C4-2B (cell line): ENCODE measurements at regions not wholly inside any gene's neighbourhood (a gene's known extent, or its start where the extent isn't known, plus 50 kb on each side); places are given as distances from the start of the nearest gene placed in this dataset.
"Not testable (repeated sequence)": the region's sequence is repeated elsewhere in the genome, so short reads cannot be mapped to it uniquely, and the experiment has no call there.

ENCODE experiments used
- H3K27ac ChIP-seq: fragments of 450-650 bp; 2 replicates; pipeline ENCODE4 v1.5.1; 2017
- CTCF ChIP-seq: fragments of 450-650 bp; conservative IDR thresholded peaks from 2 replicates; pipeline ENCODE4 v1.5.1; 2017; ENCODE audit warnings: mild to moderate bottlenecking
- ZFX ChIP-seq: fragments of 450-650 bp; IDR thresholded peaks from 2 replicates; pipeline ENCODE4 v1.6.1; 2017

GRCh38 chr12:47481041-47481440 is 224.8 kb downstream of the RPAP3 start:
- TF ChIP-seq CTCF (no peak), ZFX (no peak)
- no peak overlapping the region for H3K27ac ChIP-seq

DNA sequence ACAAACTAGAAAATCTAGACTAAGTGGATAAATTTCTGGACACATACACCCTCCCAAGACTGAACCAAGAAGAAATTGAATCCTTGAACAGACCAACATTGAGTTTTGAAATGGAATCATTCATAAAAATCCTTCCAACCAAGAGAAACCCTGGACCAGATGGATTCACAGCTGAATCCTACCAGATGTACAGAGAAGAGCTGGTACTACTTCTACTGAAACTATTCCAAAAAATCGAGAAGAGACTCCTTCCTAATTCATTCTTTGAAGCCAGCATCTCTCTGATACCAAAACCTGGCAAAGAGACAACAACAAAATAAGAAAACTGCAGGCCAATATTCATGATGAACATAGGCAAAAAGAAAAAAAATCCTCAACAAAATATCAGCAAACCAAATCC is 227.4 kb downstream of the RPAP3 start:
- no peak for TF ChIP-seq CTCF
- no peak for TF ChIP-seq ZFX
- no peak overlapping the region for H3K27ac ChIP-seq

DNA sequence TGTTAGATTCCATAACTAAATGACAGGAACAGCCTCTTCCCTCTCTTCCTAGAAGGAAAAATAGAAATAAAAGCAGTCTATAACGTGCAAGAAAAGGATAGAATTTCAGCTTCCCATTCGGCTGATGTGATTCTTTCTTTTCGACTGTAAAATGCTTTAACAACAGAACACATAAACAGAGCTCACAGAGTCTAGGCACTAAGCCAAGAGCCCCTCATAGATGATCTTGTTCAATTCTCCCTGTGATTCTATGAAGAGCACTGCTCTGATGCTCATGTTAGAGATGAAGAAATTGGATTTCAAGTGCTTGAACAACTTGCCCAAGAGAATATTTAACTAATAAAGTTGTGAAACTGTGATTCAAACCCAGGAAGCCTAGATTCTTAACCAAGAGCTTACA is 232.7 kb downstream of the RPAP3 start:
- TF ChIP-seq ZFX (no peak), CTCF (no peak)

DNA sequence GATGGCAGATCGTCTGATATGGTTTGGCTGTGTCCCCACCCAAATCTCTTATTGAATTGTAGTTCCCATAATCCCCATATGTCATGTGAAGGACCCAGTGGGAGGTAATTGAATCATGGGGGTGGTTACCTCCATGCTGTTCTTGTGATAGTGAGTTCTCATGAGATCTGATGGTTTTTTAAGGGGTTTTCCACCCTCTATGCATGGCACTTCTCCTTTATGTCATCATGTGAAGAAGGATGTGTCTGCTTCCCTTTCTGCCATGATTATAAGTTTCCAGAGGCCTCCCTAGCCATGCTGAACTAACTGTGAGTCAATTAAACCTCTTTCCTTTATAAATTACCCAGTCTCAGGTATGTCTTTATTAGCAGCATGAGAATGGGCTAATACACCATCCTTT is 235.5 kb downstream of the RPAP3 start:
- H3K27ac ChIP-seq = not testable (repeated sequence)

More for the DNA sequence above, 232.7 kb downstream of the RPAP3 start:
- no peak overlapping the region for H3K27ac ChIP-seq

GRCh38 chr12:47463918-47464317 is 241.9 kb downstream of the RPAP3 start:
- not testable (repeated sequence) for H3K27ac ChIP-seq

- H3K27ac ChIP-seq = no peak overlapping the region
- no peak for TF ChIP-seq CTCF
- TF ChIP-seq ZFX = no peak
These were observed 247.6 kb downstream of the RPAP3 start for GRCh38 chr12:47458279-47458678.

DNA sequence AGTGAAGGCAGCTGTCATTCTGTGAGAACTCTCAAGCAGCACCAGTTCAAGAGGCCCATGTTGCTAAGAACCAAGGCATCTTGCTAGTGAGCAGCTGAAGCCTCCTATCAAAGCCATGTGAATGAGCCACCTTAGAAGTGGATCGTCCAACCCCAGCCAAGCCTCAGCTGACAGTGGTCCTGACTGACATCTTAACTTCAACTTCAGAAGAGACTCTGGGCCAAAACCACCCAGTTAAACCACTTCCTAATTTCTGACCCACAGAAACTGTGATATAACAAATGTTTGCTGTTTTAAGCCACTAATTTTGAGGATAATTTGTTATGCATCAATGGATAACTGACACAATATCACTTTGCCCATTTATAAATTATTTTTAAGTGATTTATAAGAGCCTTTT is 256.0 kb downstream of the RPAP3 start:
- no peak overlapping the region for H3K27ac ChIP-seq
- TF ChIP-seq CTCF (no peak), ZFX (no peak)

- TF ChIP-seq CTCF = no peak
- no peak for TF ChIP-seq ZFX
These were observed 263.5 kb downstream of the RPAP3 start for GRCh38 chr12:47442310-47442709.

GRCh38 chr12:47441490-47441889 is 264.3 kb downstream of the RPAP3 start:
- TF ChIP-seq CTCF (no peak), ZFX (no peak)

More at GRCh38 chr12:47442310-47442709, 263.5 kb downstream of the RPAP3 start:
- no peak overlapping the region for H3K27ac ChIP-seq

More at GRCh38 chr12:47441490-47441889, 264.3 kb downstream of the RPAP3 start:
- no peak overlapping the region for H3K27ac ChIP-seq
